Ovary (tissue), 3 donors: ENCODE measurements at regions not wholly inside any gene's neighbourhood (a gene's known extent, or its start where the extent isn't known, plus 50 kb on each side); places are given as distances from the start of the nearest gene placed in this dataset.

Source experiments
- EP300 ChIP-seq: sonication (generic); formaldehyde crosslinking; IDR thresholded peaks from one replicate; pipeline ENCODE4 v1.6.1; 2017; ENCODE audit warnings: antibody characterized with exemption
- POLR2A ChIP-seq: fragments of 450-650 bp; IDR thresholded peaks from one replicate; pipeline ENCODE4 v1.6.1; 2017; ENCODE audit warnings: antibody characterized with exemption, mild to moderate bottlenecking, moderate library complexity
- TF ChIP-seq, protein P1 (sequence below), 3 donors: fragments of 450-650 bp in 2 of 3; fragments of 200-600 bp in 1 of 3; IDR thresholded peaks; one replicate each; pipeline versions ENCODE4 v1.5.1 to v1.8.0; 2016 to 2022; ENCODE audit warnings: antibody characterized with exemption in 3 of 3, mild to moderate bottlenecking in 1 of 3
- donor health status: DM: no; HTN: no; CAD: no.

DNA sequence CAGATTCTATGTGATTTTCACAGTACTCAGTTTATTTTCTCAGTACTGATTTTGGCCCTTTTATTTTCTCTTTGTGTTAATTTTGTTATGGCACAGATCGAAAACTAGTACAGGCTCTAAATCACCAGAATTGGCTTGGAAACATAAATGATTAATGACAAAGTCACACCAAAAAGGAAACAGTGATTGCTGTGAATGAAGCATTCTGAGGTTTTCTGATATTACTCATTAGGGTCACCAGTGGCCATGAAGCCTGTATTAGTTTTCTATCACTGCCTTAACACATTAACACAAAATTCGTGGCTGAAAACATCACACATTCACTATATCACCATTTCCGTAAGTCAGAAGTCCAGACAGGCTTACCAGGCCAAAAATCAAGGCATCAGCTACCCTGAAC is 343.0 kb upstream of the THRB start:
- TF ChIP-seq, protein P1, sequence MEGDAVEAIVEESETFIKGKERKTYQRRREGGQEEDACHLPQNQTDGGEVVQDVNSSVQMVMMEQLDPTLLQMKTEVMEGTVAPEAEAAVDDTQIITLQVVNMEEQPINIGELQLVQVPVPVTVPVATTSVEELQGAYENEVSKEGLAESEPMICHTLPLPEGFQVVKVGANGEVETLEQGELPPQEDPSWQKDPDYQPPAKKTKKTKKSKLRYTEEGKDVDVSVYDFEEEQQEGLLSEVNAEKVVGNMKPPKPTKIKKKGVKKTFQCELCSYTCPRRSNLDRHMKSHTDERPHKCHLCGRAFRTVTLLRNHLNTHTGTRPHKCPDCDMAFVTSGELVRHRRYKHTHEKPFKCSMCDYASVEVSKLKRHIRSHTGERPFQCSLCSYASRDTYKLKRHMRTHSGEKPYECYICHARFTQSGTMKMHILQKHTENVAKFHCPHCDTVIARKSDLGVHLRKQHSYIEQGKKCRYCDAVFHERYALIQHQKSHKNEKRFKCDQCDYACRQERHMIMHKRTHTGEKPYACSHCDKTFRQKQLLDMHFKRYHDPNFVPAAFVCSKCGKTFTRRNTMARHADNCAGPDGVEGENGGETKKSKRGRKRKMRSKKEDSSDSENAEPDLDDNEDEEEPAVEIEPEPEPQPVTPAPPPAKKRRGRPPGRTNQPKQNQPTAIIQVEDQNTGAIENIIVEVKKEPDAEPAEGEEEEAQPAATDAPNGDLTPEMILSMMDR (IDR thresholded peaks at IDR 0.05): no peak
- no peak for TF ChIP-seq POLR2A
- no peak for TF ChIP-seq EP300
